ENCODE measurements at regions not wholly inside any gene's neighbourhood (a gene's known extent, or its start where the extent isn't known, plus 50 kb on each side); places are given as distances from the start of the nearest gene placed in this dataset.

- Histone ChIP-seq H3K9me3 (ENCODE audit: control insufficient read depth, insufficient read depth, low read depth, low read length) (0 out of 2 replicates have a peak, but pooled peaks cover 6% of the 10 kb centered on the region), H3K27me3 (ENCODE audit: control insufficient read depth, insufficient read depth, low read length) (no peaks in the 10 kb centered on the region), H3K4me1 (ENCODE audit: control insufficient read depth, insufficient read depth, low read length) (no peaks in the 10 kb centered on the region), H3K4me3 (ENCODE audit: low read depth in 2 of 2, low read length in 2 of 2) (no peak overlapping the region), H3K36me3 (ENCODE audit: control insufficient read depth, insufficient read depth, low read length) (no peaks in the 10 kb centered on the region), H3K27ac (ENCODE audit: low read length) (no peak overlapping the region)
- intact Hi-C loops (cut with micrococcal nuclease; ENCODE audit: unreplicated experiment), result no loop called here
- CTCF ChIA-PET, result no interaction called here
- no peak for TF ChIP-seq TCF7L2 (IDR thresholded peaks at IDR 0.05; ENCODE audit: low read depth, low read length)
- TF ChIP-seq POLR2AphosphoS5 (IDR thresholded peaks at IDR 0.05; ENCODE audit: low read depth, low read length), result no peak
- no peak for TF ChIP-seq SIN3A (IDR thresholded peaks at IDR 0.05; ENCODE audit: borderline replicate concordance, insufficient read depth, low read depth, low read length)
- no peak for TF ChIP-seq CTCF (IDR thresholded peaks at IDR 0.05)
- no peak for TF ChIP-seq REST (IDR thresholded peaks at IDR 0.05; ENCODE audit: insufficient read depth in 1 of 2, low read depth in 2 of 2, low read length in 1 of 2)
- BruUV-seq (replicated peaks), result no TSS peak
- DNase-seq (ENCODE audit: low read depth, low spot score) (no peak), ATAC-seq (no peak)
- in situ Hi-C loops (cut with HindIII; ENCODE audit: low pct_unique_long_range_greater_than_20kb, low sequenced_read_pairs), result no loop called here
- POLR2A ChIA-PET, result no interaction called here
Measured at GRCh38 chr1:232137066-232137465, 492.9 kb downstream of the SIPA1L2 start.

GRCh38 chr1:232136136-232136535 lies 493.8 kb downstream of the SIPA1L2 start:
- CTCF ChIA-PET, result no interaction called here
- no peak for DNase-seq (ENCODE audit: low read depth, low spot score)
- Histone ChIP-seq H3K9me3 (ENCODE audit: control insufficient read depth, insufficient read depth, low read depth, low read length) (0 out of 2 replicates have a peak, but pooled peaks cover 3% of the 10 kb centered on the region), H3K4me1 (ENCODE audit: control insufficient read depth, insufficient read depth, low read length) (no peaks in the 10 kb centered on the region), H3K4me3 (ENCODE audit: low read depth in 2 of 2, low read length in 2 of 2) (no peak overlapping the region), H3K27me3 (ENCODE audit: control insufficient read depth, insufficient read depth, low read length) (no peaks in the 10 kb centered on the region), H3K36me3 (ENCODE audit: control insufficient read depth, insufficient read depth, low read length) (no peaks in the 10 kb centered on the region), H3K27ac (ENCODE audit: low read length) (no peak overlapping the region)
- in situ Hi-C loops (cut with HindIII; ENCODE audit: low pct_unique_long_range_greater_than_20kb, low sequenced_read_pairs) (no loop called here), intact Hi-C loops (cut with micrococcal nuclease; ENCODE audit: unreplicated experiment) (no loop called here)
- POLR2A ChIA-PET, result no interaction called here
- no peak for TF ChIP-seq CTCF (IDR thresholded peaks at IDR 0.05)
- no TSS peak for BruUV-seq (replicated peaks)
- ATAC-seq, result no peak

GRCh38 chr1:232134365-232134764 lies 495.6 kb downstream of the SIPA1L2 start:
- no peak for ATAC-seq
- ChIA-PET POLR2A (no interaction called here), CTCF (no interaction called here)

More at GRCh38 chr1:232134365-232134764, 495.6 kb downstream of the SIPA1L2 start:
- Histone ChIP-seq H3K27me3 (ENCODE audit: control insufficient read depth, insufficient read depth, low read length) (no peaks in the 10 kb centered on the region), H3K36me3 (ENCODE audit: control insufficient read depth, insufficient read depth, low read length) (no peaks in the 10 kb centered on the region), H3K4me1 (ENCODE audit: control insufficient read depth, insufficient read depth, low read length) (no peaks in the 10 kb centered on the region), H3K27ac (ENCODE audit: low read length) (no peak overlapping the region), H3K9me3 (ENCODE audit: control insufficient read depth, insufficient read depth, low read depth, low read length) (0 out of 2 replicates have a peak, but pooled peaks cover 5% of the 10 kb centered on the region), H3K4me3 (ENCODE audit: low read depth in 2 of 2, low read length in 2 of 2) (no peak overlapping the region)
- in situ Hi-C loops (cut with HindIII; ENCODE audit: low pct_unique_long_range_greater_than_20kb, low sequenced_read_pairs) (no loop called here), intact Hi-C loops (cut with micrococcal nuclease; ENCODE audit: unreplicated experiment) (no loop called here)
- TF ChIP-seq REST (IDR thresholded peaks at IDR 0.05; ENCODE audit: insufficient read depth in 1 of 2, low read depth in 2 of 2, low read length in 1 of 2), result no peak
- TF ChIP-seq CTCF (IDR thresholded peaks at IDR 0.05), result no peak
- no peak for TF ChIP-seq POLR2AphosphoS5 (IDR thresholded peaks at IDR 0.05; ENCODE audit: low read depth, low read length)
- TF ChIP-seq SIN3A (IDR thresholded peaks at IDR 0.05; ENCODE audit: borderline replicate concordance, insufficient read depth, low read depth, low read length), result no peak
- no peak for TF ChIP-seq TCF7L2 (IDR thresholded peaks at IDR 0.05; ENCODE audit: low read depth, low read length)
- DNase-seq (ENCODE audit: low read depth, low spot score), result no peak
- no TSS peak for BruUV-seq (replicated peaks)
